ENCODE measurements at regions not wholly inside any gene's neighbourhood (a gene's known extent, or its start where the extent isn't known, plus 50 kb on each side); places are given as distances from the start of the nearest gene placed in this dataset.

GRCh38 chr14:80427101-80427500 lies 215.8 kb upstream of the DIO2 start:
- no peak for FAIRE-seq
- Histone ChIP-seq H3K27me3 (ENCODE audit: control insufficient read depth, insufficient read depth, low read length) (no peaks in the 10 kb centered on the region), H3K4me3 (ENCODE audit: low read depth, low read length) (no peak overlapping the region), H3K36me3 (ENCODE audit: control insufficient read depth, insufficient read depth, low read length) (no peaks in the 10 kb centered on the region)
- peak; percentile 13 for DNase-seq (ENCODE audit: low read depth)
- TF ChIP-seq CTCF (IDR thresholded peaks at IDR 0.05; ENCODE audit: insufficient read depth, low read length, severe bottlenecking): no peak

- FAIRE-seq (no peak), DNase-seq (ENCODE audit: low read depth) (peak; percentile 75)
- H3K36me3 ChIP-seq (ENCODE audit: control insufficient read depth, insufficient read depth, low read length): no peaks in the 10 kb centered on the region
- H3K27me3 ChIP-seq (ENCODE audit: control insufficient read depth, insufficient read depth, low read length): no peaks in the 10 kb centered on the region
- no peak overlapping the region for H3K4me3 ChIP-seq (ENCODE audit: low read depth, low read length)
- no peak for TF ChIP-seq CTCF (IDR thresholded peaks at IDR 0.05; ENCODE audit: insufficient read depth, low read length, severe bottlenecking)
These were observed 215.4 kb upstream of the DIO2 start for GRCh38 chr14:80426683-80427082.

- FAIRE-seq (no peak), DNase-seq (ENCODE audit: low read depth) (peak; percentile 98)
- Histone ChIP-seq H3K4me3 (ENCODE audit: low read depth, low read length) (no peak overlapping the region), H3K36me3 (ENCODE audit: control insufficient read depth, insufficient read depth, low read length) (no peaks in the 10 kb centered on the region), H3K27me3 (ENCODE audit: control insufficient read depth, insufficient read depth, low read length) (no peaks in the 10 kb centered on the region)
- no peak for TF ChIP-seq CTCF (IDR thresholded peaks at IDR 0.05; ENCODE audit: insufficient read depth, low read length, severe bottlenecking)
These were observed 214.4 kb upstream of the DIO2 start for GRCh38 chr14:80425686-80426085.

GRCh38 chr14:80419769-80420168 lies 208.5 kb upstream of the DIO2 start:
- Histone ChIP-seq H3K27me3 (ENCODE audit: control insufficient read depth, insufficient read depth, low read length) (no peaks in the 10 kb centered on the region), H3K36me3 (ENCODE audit: control insufficient read depth, insufficient read depth, low read length) (no peaks in the 10 kb centered on the region), H3K4me3 (ENCODE audit: low read depth, low read length) (no peak overlapping the region)
- no peak for FAIRE-seq
- no peak for DNase-seq (ENCODE audit: low read depth)
- TF ChIP-seq CTCF (IDR thresholded peaks at IDR 0.05; ENCODE audit: insufficient read depth, low read length, severe bottlenecking): no peak

- H3K27me3 ChIP-seq (ENCODE audit: control insufficient read depth, insufficient read depth, low read length): no peaks in the 10 kb centered on the region
- no peak overlapping the region for H3K4me3 ChIP-seq (ENCODE audit: low read depth, low read length)
- DNase-seq (ENCODE audit: low read depth) (no peak), FAIRE-seq (no peak)
- TF ChIP-seq CTCF (IDR thresholded peaks at IDR 0.05; ENCODE audit: insufficient read depth, low read length, severe bottlenecking): no peak
- H3K36me3 ChIP-seq (ENCODE audit: control insufficient read depth, insufficient read depth, low read length): no peaks in the 10 kb centered on the region
These were observed 208.0 kb upstream of the DIO2 start for GRCh38 chr14:80419345-80419744.

- FAIRE-seq (no peak), DNase-seq (ENCODE audit: low read depth) (no peak)
- no peak overlapping the region for H3K4me3 ChIP-seq (ENCODE audit: low read depth, low read length)
- H3K36me3 ChIP-seq (ENCODE audit: control insufficient read depth, insufficient read depth, low read length): no peaks in the 10 kb centered on the region
- TF ChIP-seq CTCF (IDR thresholded peaks at IDR 0.05; ENCODE audit: insufficient read depth, low read length, severe bottlenecking): no peak
- H3K27me3 ChIP-seq (ENCODE audit: control insufficient read depth, insufficient read depth, low read length): no peaks in the 10 kb centered on the region
These were observed 204.3 kb upstream of the DIO2 start for GRCh38 chr14:80415636-80416035.

Measured in bronchial epithelial cell (primary cell).